Neuronal stem cell (in vitro differentiated cells): ENCODE measurements at regions not wholly inside any gene's neighbourhood (a gene's known extent, or its start where the extent isn't known, plus 50 kb on each side); places are given as distances from the start of the nearest gene placed in this dataset.

Source experiments
- DNase-seq: peaks from one replicate; pipeline ENCODE4 v3.0.0-alpha.2; 2013; ENCODE audit warnings: low spot score
- H2AFZ ChIP-seq: one replicate; pipeline ENCODE4 v1.6.1; 2013; ENCODE audit warnings: mild to moderate bottlenecking, low read length, inconsistent platforms
- H2AK5ac ChIP-seq: 2 replicates; pipeline ENCODE4 v1.6.1; 2013; ENCODE audit warnings: low read depth, mild to moderate bottlenecking, inconsistent platforms, low read length, moderate library complexity, mixed read lengths
- H2BK120ac ChIP-seq: 2 replicates; pipeline ENCODE4 v1.6.1; 2013; ENCODE audit warnings: low read depth, mild to moderate bottlenecking, inconsistent platforms, low read length, moderate library complexity, mixed read lengths
- H2BK12ac ChIP-seq: one replicate; pipeline ENCODE4 v1.6.1; 2013; ENCODE audit warnings: low read length, inconsistent platforms
- H2BK15ac ChIP-seq: 2 replicates; pipeline ENCODE4 v1.6.1; 2013; ENCODE audit warnings: mild to moderate bottlenecking, low read length, inconsistent platforms, mixed read lengths
- H2BK5ac ChIP-seq: one replicate; pipeline ENCODE4 v1.6.1; 2013; ENCODE audit warnings: inconsistent platforms, mild to moderate bottlenecking, low read length, moderate library complexity
- H3K14ac ChIP-seq: one replicate; pipeline ENCODE4 v1.6.1; 2013; ENCODE audit warnings: low read length, inconsistent platforms
- H3K18ac ChIP-seq: 2 replicates; pipeline ENCODE4 v1.6.1; 2013; ENCODE audit warnings: low read length, inconsistent platforms
- H3K23ac ChIP-seq: 2 replicates; pipeline ENCODE4 v1.6.1; 2013; ENCODE audit warnings: low read depth, mild to moderate bottlenecking, mixed read lengths, low read length, inconsistent platforms; ENCODE audit not compliant: poor library complexity
- H3K27ac ChIP-seq: replicated peaks from 3 replicates; pipeline ENCODE4 v1.5.1; 2013; ENCODE audit warnings: low read length, inconsistent platforms
- H3K27me3 ChIP-seq, 3 experiments: 2 replicates each; pipeline ENCODE4 v1.6.1; 2013; ENCODE audit warnings: low read length in 3 of 3, mild to moderate bottlenecking in 2 of 3, inconsistent platforms in 1 of 3, low read depth in 1 of 3, mixed read lengths in 1 of 3, moderate library complexity in 1 of 3; ENCODE audit not compliant: control insufficient read depth in 3 of 3, insufficient read depth in 3 of 3
- H3K36me3 ChIP-seq, 2 donors: replicated peaks in 1 of 2; 2 replicates each; pipeline ENCODE4 v1.6.1; 2013; ENCODE audit warnings: low read length in 2 of 2; ENCODE audit not compliant: control insufficient read depth in 2 of 2, insufficient read depth in 2 of 2
- H3K4ac ChIP-seq: 2 replicates; pipeline ENCODE4 v1.6.1; 2013; ENCODE audit warnings: inconsistent platforms, mild to moderate bottlenecking, low read length, moderate library complexity
- H3K4me1 ChIP-seq, 2 donors: 1 replicate in 1 of 2; 2 replicates in 1 of 2; pipeline ENCODE4 v1.6.1; 2013; ENCODE audit warnings: low read length in 2 of 2, low read depth in 1 of 2; ENCODE audit not compliant: control insufficient read depth in 2 of 2, insufficient read depth in 1 of 2
- H3K4me2 ChIP-seq: one replicate; pipeline ENCODE4 v1.6.1; 2013; ENCODE audit warnings: mild to moderate bottlenecking, low read length, inconsistent platforms; ENCODE audit not compliant: insufficient read depth, poor library complexity, severe bottlenecking
- H3K4me3 ChIP-seq, 2 donors: 2 replicates each; pipeline ENCODE4 v1.5.1; 2013; ENCODE audit warnings: low read length in 2 of 2, mild to moderate bottlenecking in 2 of 2, inconsistent platforms in 1 of 2, moderate library complexity in 1 of 2
- H3K79me1 ChIP-seq: one replicate; pipeline ENCODE4 v1.6.1; 2013; ENCODE audit warnings: low read depth, mild to moderate bottlenecking, inconsistent platforms, low read length, moderate library complexity
- H3K9ac ChIP-seq: one replicate; pipeline ENCODE4 v1.6.1; 2013; ENCODE audit warnings: mild to moderate bottlenecking, low read depth, low read length, inconsistent platforms; ENCODE audit not compliant: poor library complexity
- H3K9me3 ChIP-seq, 2 donors: replicated peaks in 1 of 2; 2 replicates each; pipeline versions ENCODE3 to v1.6.1; 2013; ENCODE audit warnings: low read length in 2 of 2, mild to moderate bottlenecking in 2 of 2, inconsistent platforms in 1 of 2, low read depth in 1 of 2, mixed read lengths in 1 of 2, moderate library complexity in 1 of 2; ENCODE audit not compliant: control insufficient read depth in 2 of 2, insufficient read depth in 1 of 2
- H4K8ac ChIP-seq: one replicate; pipeline ENCODE4 v1.6.1; 2013; ENCODE audit warnings: low read depth, mild to moderate bottlenecking, inconsistent platforms, low read length, moderate library complexity
- H4K91ac ChIP-seq: one replicate; pipeline ENCODE4 v1.6.1; 2013; ENCODE audit warnings: low read length, low read depth, mild to moderate bottlenecking, inconsistent platforms; ENCODE audit not compliant: poor library complexity
- WGBS, 2 donors: extraction: QIAGEN DNeasy Blood & Tissue Kit; methylation state at CpG; one replicate each; pipeline ENCODE4 v1.1.7; 2013; ENCODE audit warnings: missing lambda C conversion rate in 2 of 2, mixed read lengths in 1 of 2; ENCODE audit not compliant: insufficient read length in 2 of 2, insufficient replicate concordance in 1 of 2; ENCODE audit errors: extremely low coverage in 2 of 2; 5-methylcytosine and 5-hydroxymethylcytosine counted together

DNA sequence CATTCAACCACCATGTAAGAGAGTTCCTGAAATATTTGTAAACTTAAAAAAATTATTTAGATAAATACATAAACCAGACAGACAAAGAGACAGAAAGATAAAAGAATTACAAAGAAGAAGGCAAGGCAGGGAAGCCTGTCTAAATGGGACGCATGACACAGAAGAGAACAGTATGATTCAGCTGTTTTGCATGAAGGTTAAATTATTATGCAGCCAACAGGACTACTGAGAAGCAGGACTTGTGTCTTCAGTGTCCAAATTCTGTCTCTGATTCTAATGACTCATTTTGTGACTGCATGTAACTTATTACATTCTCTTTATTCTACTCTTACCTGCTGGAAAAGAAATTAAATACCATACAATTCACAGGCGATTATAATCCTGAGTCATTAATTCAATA is 340.4 kb upstream of the KCNMB2 start:
- no peak overlapping the region for H2BK15ac ChIP-seq
- H2BK120ac ChIP-seq = no peak overlapping the region
- H2AK5ac ChIP-seq = no peak overlapping the region
- H3K23ac ChIP-seq = no peak overlapping the region
- H3K4me2 ChIP-seq = no peak overlapping the region
- H3K36me3 ChIP-seq = no peaks in the 10 kb centered on the region
- no peak overlapping the region for H3K27ac ChIP-seq
- peaks cover 3 to 15% of the 10 kb centered on the region in 2 donors for H3K4me1 ChIP-seq
- no peak overlapping the region for H3K4me3 ChIP-seq
- H3K9me3 ChIP-seq = no peaks in the 10 kb centered on the region
- no peaks in the 10 kb centered on the region for H3K27me3 ChIP-seq
- H2AFZ ChIP-seq = no peak overlapping the region
- no peak overlapping the region for H2BK5ac ChIP-seq
- DNase-seq = no peak
- no peak overlapping the region for H3K18ac ChIP-seq
- no peak overlapping the region for H4K8ac ChIP-seq
- H3K79me1 ChIP-seq = no peaks in the 10 kb centered on the region
- H3K4ac ChIP-seq = no peak overlapping the region
- WGBS, 2 donors = no CpG with 5 or more reads among the region's 2 CpGs
- no peak overlapping the region for H2BK12ac ChIP-seq
- H4K91ac ChIP-seq = no peak overlapping the region
- H3K14ac ChIP-seq = no peak overlapping the region
- H3K9ac ChIP-seq = no peak overlapping the region

GRCh38 chr3:178198329-178198728 is 337.9 kb upstream of the KCNMB2 start:
- H3K9ac ChIP-seq = no peak overlapping the region
- H2BK5ac ChIP-seq = no peak overlapping the region
- H3K23ac ChIP-seq = no peak overlapping the region
- no peaks in the 10 kb centered on the region for H3K79me1 ChIP-seq
- H2AK5ac ChIP-seq = no peak overlapping the region
- H3K4ac ChIP-seq = no peak overlapping the region
- no peak overlapping the region for H4K91ac ChIP-seq
- H3K4me2 ChIP-seq = no peak overlapping the region
- H4K8ac ChIP-seq = no peak overlapping the region
- no peak overlapping the region for H3K14ac ChIP-seq
- no peaks in the 10 kb centered on the region for H3K36me3 ChIP-seq
- no peak overlapping the region for H3K27ac ChIP-seq
- WGBS, 2 donors = no CpG with 5 or more reads among the region's 1 CpG
- no peak overlapping the region for H3K4me3 ChIP-seq
- no peak overlapping the region for H2BK15ac ChIP-seq
- H3K18ac ChIP-seq = no peak overlapping the region
- H3K4me1 ChIP-seq = peaks cover 3 to 25% of the 10 kb centered on the region in 2 donors
- no peak overlapping the region for H2AFZ ChIP-seq
- H2BK120ac ChIP-seq = no peak overlapping the region
- H3K27me3 ChIP-seq = no peaks in the 10 kb centered on the region
- DNase-seq = no peak
- no peak overlapping the region for H2BK12ac ChIP-seq
- no peaks in the 10 kb centered on the region for H3K9me3 ChIP-seq

GRCh38 chr3:178200316-178200715 is 335.9 kb upstream of the KCNMB2 start:
- Histone ChIP-seq H3K4me1 (peaks cover 1 to 17% of the 10 kb centered on the region in 2 donors), H3K27ac (no peak overlapping the region), H3K36me3 (no peaks in the 10 kb centered on the region), H3K9me3 (no peaks in the 10 kb centered on the region), H4K8ac (no peak overlapping the region), H3K27me3 (no peaks in the 10 kb centered on the region), H3K18ac (no peak overlapping the region), H2BK120ac (no peak overlapping the region), H3K79me1 (no peaks in the 10 kb centered on the region), H3K4me3 (no peak overlapping the region), H3K9ac (no peak overlapping the region), H4K91ac (no peak overlapping the region), H2BK12ac (no peak overlapping the region), H2BK5ac (no peak overlapping the region), H3K4me2 (no peak overlapping the region), H2BK15ac (no peak overlapping the region), H2AFZ (no peak overlapping the region), H3K23ac (no peak overlapping the region), H2AK5ac (no peak overlapping the region), H3K14ac (no peak overlapping the region), H3K4ac (no peak overlapping the region)
- DNase-seq = no peak
- no CpG with 5 or more reads among the region's 5 CpGs for WGBS, 2 donors

DNA sequence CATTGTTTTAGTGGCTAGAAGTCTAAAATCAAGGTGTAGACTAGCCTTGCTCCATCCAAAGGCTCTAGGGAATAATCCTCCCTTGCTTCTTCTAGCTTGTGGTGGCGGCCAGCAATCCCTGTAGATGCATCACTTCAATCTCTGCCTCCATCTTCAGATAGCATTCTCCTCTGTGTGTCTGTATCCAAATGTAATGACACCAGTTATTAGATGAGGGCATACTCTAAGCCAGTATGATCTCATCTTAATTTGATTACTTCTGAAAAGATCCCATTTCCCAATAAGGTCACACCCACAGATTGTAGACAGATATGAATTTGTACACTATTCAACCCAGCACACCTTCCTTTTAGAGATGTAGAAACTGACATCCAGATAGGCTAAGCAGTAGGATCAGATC is 334.5 kb upstream of the KCNMB2 start:
- Histone ChIP-seq H3K4me2 (no peak overlapping the region), H3K4me1 (peaks cover 1 to 11% of the 10 kb centered on the region in 2 donors), H3K23ac (no peak overlapping the region), H3K27me3 (no peaks in the 10 kb centered on the region), H3K9ac (no peak overlapping the region), H2BK5ac (no peak overlapping the region), H4K91ac (no peak overlapping the region), H2BK120ac (no peak overlapping the region), H3K27ac (no peak overlapping the region), H4K8ac (no peak overlapping the region), H3K4ac (no peak overlapping the region), H3K14ac (no peak overlapping the region), H2AFZ (no peak overlapping the region), H2BK15ac (no peak overlapping the region), H2BK12ac (no peak overlapping the region), H3K36me3 (no peaks in the 10 kb centered on the region), H3K79me1 (no peaks in the 10 kb centered on the region), H3K9me3 (no peaks in the 10 kb centered on the region), H3K4me3 (no peak overlapping the region), H3K18ac (no peak overlapping the region), H2AK5ac (no peak overlapping the region)
- no CpG with 5 or more reads among the region's 1 CpG for WGBS, 2 donors
- DNase-seq = no peak
